H1 (cell line): ENCODE measurements at regions not wholly inside any gene's neighbourhood (a gene's known extent, or its start where the extent isn't known, plus 50 kb on each side); places are given as distances from the start of the nearest gene placed in this dataset.

Experiments used
- RXRA ChIP-seq: IDR thresholded peaks from 2 replicates; pipeline ENCODE4 v1.6.1; 2011; ENCODE audit warnings: low read depth, mild to moderate bottlenecking, low read length, moderate library complexity; ENCODE audit not compliant: insufficient read depth
- TF ChIP-seq, protein P1 (sequence below), 3 experiments: IDR thresholded peaks; 1 replicate in 2 of 3; 2 replicates in 1 of 3; pipeline versions ENCODE4 v1.5.1 to v1.6.1; 2011; ENCODE audit warnings: low read length in 3 of 3, mild to moderate bottlenecking in 3 of 3, inconsistent platforms in 2 of 3, low read depth in 1 of 3, moderate library complexity in 1 of 3; ENCODE audit not compliant: insufficient read depth in 1 of 3; ENCODE audit errors: control extremely low read depth in 1 of 3

DNA sequence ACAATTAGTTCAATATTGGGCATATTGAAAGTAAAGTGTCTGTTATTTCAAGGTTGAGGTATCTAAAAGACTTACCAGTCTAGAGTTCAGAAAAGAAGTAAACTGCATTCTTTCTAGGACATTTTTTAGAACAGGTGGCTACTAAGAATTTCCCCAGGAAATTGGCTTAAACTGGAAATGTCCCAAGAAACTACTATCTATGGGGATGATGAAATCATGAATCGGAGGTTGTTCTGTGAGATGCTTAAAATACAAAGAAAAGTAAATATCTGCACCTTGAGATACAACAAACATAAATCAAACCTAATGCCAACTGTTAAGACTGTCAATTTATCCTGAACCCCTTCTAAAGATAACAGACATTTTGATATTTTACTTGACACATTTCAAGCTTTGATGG is 226.5 kb upstream of the NREP start (continued):
- TF ChIP-seq, protein P1, sequence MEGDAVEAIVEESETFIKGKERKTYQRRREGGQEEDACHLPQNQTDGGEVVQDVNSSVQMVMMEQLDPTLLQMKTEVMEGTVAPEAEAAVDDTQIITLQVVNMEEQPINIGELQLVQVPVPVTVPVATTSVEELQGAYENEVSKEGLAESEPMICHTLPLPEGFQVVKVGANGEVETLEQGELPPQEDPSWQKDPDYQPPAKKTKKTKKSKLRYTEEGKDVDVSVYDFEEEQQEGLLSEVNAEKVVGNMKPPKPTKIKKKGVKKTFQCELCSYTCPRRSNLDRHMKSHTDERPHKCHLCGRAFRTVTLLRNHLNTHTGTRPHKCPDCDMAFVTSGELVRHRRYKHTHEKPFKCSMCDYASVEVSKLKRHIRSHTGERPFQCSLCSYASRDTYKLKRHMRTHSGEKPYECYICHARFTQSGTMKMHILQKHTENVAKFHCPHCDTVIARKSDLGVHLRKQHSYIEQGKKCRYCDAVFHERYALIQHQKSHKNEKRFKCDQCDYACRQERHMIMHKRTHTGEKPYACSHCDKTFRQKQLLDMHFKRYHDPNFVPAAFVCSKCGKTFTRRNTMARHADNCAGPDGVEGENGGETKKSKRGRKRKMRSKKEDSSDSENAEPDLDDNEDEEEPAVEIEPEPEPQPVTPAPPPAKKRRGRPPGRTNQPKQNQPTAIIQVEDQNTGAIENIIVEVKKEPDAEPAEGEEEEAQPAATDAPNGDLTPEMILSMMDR (IDR thresholded peaks at IDR 0.05; ENCODE audit: control extremely low read depth in 1 of 3, insufficient read depth in 1 of 3, low read depth in 1 of 3, low read length in 3 of 3), result no peak
- TF ChIP-seq RXRA, result no peak
